ENCODE measurements at regions not wholly inside any gene's neighbourhood (a gene's known extent, or its start where the extent isn't known, plus 50 kb on each side); places are given as distances from the start of the nearest gene placed in this dataset.

DNA sequence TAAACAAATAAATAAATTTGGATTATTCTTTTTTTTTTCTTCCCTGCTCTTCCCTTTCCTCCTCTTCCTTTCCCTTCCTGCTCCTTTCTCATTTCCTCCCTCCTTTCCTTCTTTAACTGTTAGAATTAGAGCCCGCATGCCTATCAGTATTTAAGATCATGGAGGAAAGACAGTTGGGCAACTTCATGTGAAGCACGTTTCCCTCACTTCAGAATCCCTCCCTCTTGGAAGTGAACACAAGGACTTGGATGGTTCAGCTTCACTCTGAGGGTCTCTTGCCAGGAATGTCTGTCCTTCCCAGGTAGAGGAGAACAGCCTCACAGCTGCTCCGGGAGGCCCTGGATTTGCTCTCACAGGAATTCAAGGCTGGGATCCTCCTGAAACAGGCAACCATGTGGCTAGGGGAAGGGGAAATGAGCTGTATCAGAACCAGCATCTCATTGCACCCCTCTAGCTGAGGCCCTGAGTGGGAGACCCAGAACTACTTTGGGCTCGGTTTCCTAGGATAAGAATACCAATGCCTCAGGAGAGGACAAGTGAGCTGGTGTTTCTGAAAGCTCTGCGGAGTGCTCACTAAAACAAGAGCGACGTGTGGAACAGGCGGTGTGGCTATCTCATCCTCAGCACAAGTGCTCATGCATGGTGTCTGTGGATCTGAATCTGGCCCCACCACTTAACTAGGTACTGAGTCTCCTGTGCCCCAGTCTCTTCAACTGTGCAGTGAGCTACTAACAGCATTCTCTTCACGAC lies 230.5 kb downstream of the MYCN start:
- H3K4me1 Mint-ChIP-seq: no peaks in the 10 kb centered on the region
- ATAC-seq (ENCODE audit: low read depth) (no peak), DNase-seq (no peak)
- POLR2A ChIA-PET: no interaction called here
- no peak overlapping the region for H3K27ac Mint-ChIP-seq
- H3K9me3 Mint-ChIP-seq: no peaks in the 10 kb centered on the region
- H3K4me3 Mint-ChIP-seq: no peak overlapping the region
- H3K36me3 Mint-ChIP-seq: no peaks in the 10 kb centered on the region
- no peaks in the 10 kb centered on the region for H3K27me3 Mint-ChIP-seq

DNA sequence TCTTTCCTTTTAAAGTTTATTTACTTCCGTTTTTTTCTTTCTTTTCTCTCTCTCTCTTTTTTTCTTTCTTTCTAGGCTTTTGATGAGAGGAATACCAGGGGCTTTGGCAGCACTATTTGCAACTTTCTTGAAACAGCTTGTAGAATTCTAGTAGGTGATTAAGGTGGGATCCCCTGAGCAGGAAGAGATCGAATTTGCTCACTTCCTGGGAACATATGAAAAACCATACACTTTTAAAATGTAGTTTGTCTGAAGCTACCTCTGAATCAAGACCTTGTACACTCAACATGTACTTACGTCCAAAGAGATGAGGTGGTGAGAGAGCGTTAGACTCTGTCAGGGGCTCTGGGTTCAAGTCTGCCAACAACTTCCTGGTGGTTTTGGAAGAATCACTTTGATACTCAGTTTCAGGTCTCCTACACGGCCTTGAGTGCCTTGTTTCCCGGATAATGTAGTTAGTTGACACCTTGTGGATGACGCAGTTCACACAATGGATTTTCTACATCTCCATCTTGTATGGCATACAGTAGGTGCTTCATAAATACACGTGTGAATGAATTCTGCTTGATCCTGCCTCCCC lies 229.1 kb downstream of the MYCN start:
- Mint-ChIP-seq H3K4me3 (no peak overlapping the region), H3K27ac (no peak overlapping the region), H3K27me3 (no peaks in the 10 kb centered on the region), H3K4me1 (no peaks in the 10 kb centered on the region), H3K36me3 (no peaks in the 10 kb centered on the region), H3K9me3 (no peaks in the 10 kb centered on the region)
- ATAC-seq (ENCODE audit: low read depth) (no peak), DNase-seq (no peak)
- POLR2A ChIA-PET: no interaction called here

DNA sequence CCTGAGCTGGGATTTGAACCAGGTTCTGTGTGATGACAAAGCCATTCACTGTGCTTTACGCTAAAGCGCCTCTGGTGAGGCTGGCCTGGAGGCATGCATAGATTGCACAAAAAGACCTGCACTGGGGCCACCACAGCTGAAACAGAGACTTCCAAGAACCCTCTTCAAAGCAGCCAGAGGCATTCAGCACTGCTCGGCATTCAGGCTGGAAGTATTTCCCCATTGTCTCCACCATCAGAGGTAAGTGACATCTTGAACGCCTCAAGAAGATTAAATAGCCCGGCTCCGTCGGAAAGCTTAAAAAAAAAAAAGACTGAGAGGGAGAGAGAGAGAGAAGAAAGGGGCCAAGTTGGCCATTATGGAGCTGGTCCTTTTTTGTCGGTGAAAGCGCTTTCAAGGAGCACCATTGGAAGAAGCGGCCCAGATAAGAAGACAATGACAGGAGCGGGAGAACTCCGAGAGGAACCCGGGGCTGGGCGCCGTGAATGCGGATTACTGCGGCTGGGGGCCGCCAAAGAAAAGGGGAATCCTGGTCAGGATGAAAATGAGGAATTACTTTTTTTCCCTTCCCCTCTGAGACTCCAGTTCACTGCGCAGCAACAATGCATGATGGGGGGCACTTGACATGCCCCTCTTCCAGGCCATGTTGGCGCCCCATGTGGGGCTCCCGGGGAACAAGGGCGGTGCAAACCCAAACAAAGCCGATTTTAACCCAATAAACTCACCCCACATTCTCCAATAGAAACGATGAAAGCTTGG lies 228.3 kb downstream of the MYCN start:
- no peak overlapping the region for H3K27ac Mint-ChIP-seq
- POLR2A ChIA-PET: no interaction called here
- no peaks in the 10 kb centered on the region for H3K9me3 Mint-ChIP-seq
- ATAC-seq (ENCODE audit: low read depth): no peak
- no peak for DNase-seq
- H3K4me3 Mint-ChIP-seq: no peak overlapping the region
- no peaks in the 10 kb centered on the region for H3K4me1 Mint-ChIP-seq
- H3K27me3 Mint-ChIP-seq: no peaks in the 10 kb centered on the region
- H3K36me3 Mint-ChIP-seq: no peaks in the 10 kb centered on the region

DNA sequence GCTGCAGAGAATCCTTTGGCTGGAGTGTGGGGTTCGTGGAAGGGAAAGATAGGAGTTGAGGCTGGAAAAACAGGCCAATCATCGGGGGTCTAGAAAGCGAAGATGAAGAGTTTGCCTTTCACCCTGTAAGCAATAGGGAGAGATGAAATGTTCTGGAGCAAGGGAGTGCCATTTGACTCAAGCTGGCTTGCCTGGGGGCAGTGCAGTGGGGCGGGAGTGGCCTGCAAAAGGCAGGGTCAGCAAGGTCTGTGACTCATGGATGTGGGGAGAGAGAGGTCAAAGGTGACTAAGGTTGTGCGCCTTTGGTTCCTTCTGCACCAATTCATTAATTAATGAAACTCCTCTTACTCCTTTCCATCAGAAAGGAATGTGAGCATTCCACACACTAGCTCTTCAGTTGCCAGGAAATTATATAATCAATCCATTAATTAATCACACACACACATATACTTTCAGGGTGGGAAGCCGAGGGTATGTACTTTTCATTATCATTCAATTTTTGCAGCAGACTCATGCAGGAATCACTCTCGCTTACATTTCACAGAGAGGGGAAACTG lies 227.6 kb downstream of the MYCN start:
- Mint-ChIP-seq H3K4me1 (no peaks in the 10 kb centered on the region), H3K36me3 (no peaks in the 10 kb centered on the region), H3K27me3 (no peaks in the 10 kb centered on the region), H3K27ac (no peak overlapping the region), H3K4me3 (no peak overlapping the region), H3K9me3 (no peaks in the 10 kb centered on the region)
- no peak for DNase-seq
- POLR2A ChIA-PET: no interaction called here
- ATAC-seq (ENCODE audit: low read depth): no peak

DNA sequence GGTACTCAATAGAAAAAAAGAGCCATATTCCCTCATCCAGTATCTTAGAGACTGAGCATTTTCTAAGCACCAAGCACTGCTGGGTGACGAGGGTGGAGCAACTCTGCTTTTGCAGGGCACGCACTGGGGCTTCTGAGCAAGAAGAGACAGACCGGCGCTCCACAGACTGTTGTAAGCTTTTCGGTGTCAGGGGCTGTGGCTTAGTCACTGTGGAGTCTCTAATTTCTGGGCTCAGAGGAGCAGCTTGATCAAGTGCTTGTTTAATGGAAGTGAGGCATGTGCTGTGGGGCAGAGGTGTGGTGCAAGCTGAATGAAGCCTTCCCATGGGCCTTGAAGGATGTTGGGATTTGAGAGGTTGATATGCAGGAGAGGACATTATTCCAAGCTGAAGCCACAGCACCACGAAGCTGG lies 227.1 kb downstream of the MYCN start:
- no peaks in the 10 kb centered on the region for H3K36me3 Mint-ChIP-seq
- no peaks in the 10 kb centered on the region for H3K27me3 Mint-ChIP-seq
- H3K4me3 Mint-ChIP-seq: no peak overlapping the region
- no peak for ATAC-seq (ENCODE audit: low read depth)
- H3K27ac Mint-ChIP-seq: no peak overlapping the region
- DNase-seq: no peak
- H3K9me3 Mint-ChIP-seq: no peaks in the 10 kb centered on the region
- H3K4me1 Mint-ChIP-seq: no peaks in the 10 kb centered on the region
- POLR2A ChIA-PET: no interaction called here

DNA sequence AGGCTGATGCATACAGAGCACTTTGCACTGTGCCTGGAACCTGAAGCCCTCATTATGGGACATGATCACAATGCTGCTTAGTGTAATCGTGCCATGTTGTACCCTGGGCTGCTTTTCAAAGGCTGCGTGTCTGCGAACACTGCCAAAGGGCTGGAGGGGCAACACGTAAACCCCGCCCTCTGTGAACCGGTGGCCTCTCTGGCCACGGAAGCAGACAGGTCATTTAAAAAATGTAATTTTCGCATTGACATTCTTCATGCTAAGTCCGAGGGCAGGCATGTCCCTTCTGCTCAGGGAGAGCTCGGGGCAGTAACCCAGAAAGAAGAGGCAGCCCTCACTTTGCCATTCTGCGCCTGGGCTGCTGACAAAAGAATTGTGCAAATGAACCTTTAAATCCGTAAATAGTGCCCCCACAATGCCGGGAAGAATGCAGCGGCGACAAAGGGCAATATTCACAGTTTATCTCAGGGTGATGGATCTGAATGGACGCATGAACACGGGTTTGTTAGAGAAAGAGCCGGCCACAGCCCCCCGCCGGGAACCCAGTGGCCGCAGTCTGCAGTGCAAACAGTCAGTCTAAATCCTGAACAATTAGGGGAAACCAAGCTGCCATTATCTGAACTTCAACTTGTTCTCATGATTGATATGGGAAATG lies 226.1 kb downstream of the MYCN start:
- Mint-ChIP-seq H3K4me3 (no peak overlapping the region), H3K27ac (no peak overlapping the region), H3K9me3 (no peaks in the 10 kb centered on the region), H3K4me1 (no peaks in the 10 kb centered on the region), H3K27me3 (no peaks in the 10 kb centered on the region), H3K36me3 (no peaks in the 10 kb centered on the region)
- DNase-seq: no peak
- POLR2A ChIA-PET: no interaction called here
- ATAC-seq (ENCODE audit: low read depth): no peak

DNA sequence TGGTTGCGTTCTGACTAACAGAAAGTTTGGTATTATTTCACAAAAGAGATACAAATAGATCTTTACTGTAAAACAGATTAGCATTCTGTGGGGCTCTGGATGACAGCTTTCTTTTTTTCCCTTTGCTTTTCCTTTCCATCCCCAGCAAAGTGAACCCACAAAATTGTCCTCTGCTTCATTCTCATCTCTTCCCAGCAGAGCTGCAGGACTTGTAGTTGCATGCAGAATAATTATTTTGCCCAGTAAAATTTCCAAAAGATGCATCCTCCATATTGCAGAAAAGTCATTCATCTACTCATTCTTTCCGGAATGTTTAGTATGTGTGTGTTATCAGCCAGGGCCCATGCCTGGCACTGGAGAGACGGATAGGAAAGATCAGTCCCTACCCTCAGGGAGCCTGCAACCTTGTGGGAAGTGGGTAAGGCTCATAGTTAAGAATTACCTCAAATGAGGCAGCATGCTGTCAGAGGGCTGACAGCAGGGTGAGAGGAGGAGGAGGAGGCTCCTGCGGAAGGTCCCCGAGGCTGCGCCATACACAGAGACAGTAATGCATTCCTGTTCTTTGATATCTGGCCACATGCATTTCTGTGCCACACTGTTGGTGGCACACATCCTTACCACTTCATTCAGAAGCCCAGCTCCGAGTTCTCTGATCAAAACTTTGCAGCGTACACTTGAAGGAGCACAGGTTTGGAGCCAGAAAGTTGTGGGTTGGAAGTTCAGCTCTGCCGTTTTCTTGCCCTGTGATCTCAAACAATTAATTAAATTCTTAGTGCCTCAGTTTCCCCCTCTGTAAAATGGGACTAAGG lies 225.4 kb downstream of the MYCN start:
- no peak overlapping the region for H3K4me3 Mint-ChIP-seq
- H3K4me1 Mint-ChIP-seq: no peaks in the 10 kb centered on the region
- H3K9me3 Mint-ChIP-seq: no peaks in the 10 kb centered on the region
- ATAC-seq (ENCODE audit: low read depth) (no peak), DNase-seq (no peak)
- H3K36me3 Mint-ChIP-seq: no peaks in the 10 kb centered on the region
- H3K27me3 Mint-ChIP-seq: no peaks in the 10 kb centered on the region
- POLR2A ChIA-PET: no interaction called here
- H3K27ac Mint-ChIP-seq: no peak overlapping the region

DNA sequence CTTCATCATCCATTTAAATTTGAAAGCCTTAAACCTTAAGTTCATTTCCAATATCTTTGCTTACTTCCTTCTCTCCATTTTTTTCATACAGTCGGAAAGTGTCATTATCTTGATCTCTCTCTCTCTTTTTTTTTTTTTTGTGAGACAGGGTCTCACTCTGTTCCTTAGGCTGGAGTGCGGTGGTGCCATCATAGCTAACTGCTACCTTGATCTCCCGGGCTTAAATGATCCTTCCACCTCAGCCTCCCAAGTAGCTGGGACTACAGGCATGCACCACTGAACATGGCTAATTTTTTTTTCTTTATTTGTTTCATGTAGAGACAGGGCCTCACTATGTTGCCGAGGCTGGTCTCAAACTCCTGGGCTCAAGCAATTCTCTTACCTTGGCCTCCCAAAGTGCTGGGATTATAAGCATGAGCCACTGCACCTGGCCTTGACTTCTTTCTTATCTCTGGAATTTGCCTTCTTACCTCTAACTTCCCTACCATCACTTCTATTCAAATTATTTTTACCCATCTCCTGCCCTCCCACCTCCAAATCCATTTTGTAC lies 222.2 kb downstream of the MYCN start:
- no peaks in the 10 kb centered on the region for H3K36me3 Mint-ChIP-seq
- H3K27me3 Mint-ChIP-seq: no peaks in the 10 kb centered on the region
- no peaks in the 10 kb centered on the region for H3K4me1 Mint-ChIP-seq
- POLR2A ChIA-PET: no interaction called here
- no peak overlapping the region for H3K27ac Mint-ChIP-seq
- H3K9me3 Mint-ChIP-seq: no peaks in the 10 kb centered on the region
- DNase-seq: no peak
- H3K4me3 Mint-ChIP-seq: no peak overlapping the region
- no peak for ATAC-seq (ENCODE audit: low read depth)

DNA sequence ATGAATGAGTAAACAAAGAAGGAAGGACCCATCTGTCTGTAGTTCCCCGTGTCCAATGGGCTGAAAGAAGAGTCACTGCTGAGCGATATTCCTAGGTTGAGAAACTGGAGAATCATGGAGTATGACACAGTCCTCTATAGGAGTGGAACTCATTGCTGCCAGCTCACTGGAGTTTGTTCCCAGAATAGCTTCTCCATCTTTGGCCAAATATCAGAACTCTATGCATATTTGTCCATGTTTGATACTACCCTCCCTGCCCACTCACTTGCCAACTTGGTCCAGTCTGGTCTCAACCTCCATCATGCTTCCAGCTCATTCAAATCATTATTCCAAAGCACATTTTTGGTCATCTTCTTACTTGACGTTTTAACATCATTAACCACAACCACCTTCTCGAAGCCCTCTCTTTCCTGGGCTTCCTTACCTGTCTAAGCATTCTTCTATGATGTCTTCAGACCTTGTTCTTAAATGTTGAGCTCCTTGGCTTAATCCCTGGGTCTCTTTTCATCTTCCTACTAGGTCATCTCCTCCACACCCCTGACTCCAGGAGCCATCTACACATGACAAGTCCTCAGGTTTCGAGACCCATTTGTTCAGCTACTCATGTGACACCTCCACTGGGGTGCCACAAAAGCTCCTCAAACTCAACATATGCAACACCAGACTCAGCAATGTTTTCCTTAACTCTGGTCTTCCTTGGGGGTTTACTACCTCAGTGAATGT lies 221.6 kb downstream of the MYCN start:
- Mint-ChIP-seq H3K27me3 (no peaks in the 10 kb centered on the region), H3K27ac (no peak overlapping the region), H3K4me3 (no peak overlapping the region), H3K36me3 (no peaks in the 10 kb centered on the region), H3K4me1 (no peaks in the 10 kb centered on the region), H3K9me3 (no peaks in the 10 kb centered on the region)
- no peak for DNase-seq
- ATAC-seq (ENCODE audit: low read depth): no peak
- POLR2A ChIA-PET: no interaction called here

DNA sequence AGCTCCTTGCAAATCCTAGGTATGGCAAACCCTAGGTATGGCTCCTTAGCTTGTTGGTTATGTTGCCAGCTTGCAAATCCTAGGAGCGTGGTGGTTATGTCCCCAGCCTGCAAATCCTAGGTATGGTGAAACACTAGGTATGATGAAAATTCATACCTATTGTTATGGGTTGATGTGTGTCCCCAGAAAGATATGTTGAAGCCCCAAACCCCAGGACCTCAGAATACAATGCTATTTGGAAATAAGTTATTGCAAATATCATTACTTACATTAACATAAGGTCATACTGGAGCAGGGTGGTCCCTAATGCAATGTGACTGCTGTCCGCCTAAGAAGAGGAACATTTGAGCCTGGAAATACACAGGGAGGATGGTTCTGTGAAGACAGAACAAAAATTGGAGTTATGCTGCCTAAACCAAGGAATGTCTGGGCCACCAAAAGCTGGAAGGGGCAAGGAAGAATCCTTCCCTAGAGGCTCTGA lies 220.8 kb downstream of the MYCN start:
- Mint-ChIP-seq H3K27ac (no peak overlapping the region), H3K4me3 (no peak overlapping the region), H3K9me3 (no peaks in the 10 kb centered on the region), H3K36me3 (no peaks in the 10 kb centered on the region), H3K4me1 (no peaks in the 10 kb centered on the region), H3K27me3 (no peaks in the 10 kb centered on the region)
- ATAC-seq (ENCODE audit: low read depth) (no peak), DNase-seq (no peak)
- POLR2A ChIA-PET: no interaction called here

DNA sequence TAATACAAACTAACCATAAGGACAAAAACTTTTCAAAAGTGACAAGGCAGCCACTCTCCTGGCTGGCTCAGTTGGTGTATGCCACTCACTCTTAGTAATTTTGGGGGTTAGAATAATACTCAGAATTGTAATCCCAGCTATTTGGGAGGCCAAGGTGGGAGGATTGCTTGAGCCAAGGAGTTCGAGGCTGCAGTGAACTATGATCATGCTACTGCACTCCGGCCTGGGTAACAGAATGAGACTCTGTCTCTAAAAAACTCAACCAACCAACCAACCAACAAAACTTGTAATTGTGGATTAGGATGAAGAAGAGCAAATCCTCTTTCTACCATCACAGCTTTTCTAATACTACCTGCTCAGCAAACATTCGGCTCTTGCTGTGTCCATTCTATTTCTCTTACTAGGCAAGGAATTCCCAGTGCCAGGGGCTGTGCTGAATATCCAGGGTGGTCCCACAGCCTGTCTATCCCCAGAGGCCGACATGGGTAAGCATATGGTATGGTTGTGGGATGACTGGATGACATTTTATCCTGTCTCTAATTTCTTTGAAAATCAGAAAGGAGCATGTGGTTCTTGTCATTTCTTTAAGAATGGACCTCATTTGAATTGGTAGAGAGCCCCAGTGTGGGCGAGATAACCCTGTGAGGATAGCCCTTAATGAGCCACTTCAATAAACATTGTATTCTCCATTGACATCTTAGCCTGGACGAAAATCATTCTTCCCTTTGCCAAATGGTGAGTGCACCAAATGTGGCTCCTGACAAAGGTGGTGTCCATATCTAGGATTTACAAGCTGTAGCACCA lies 220.1 kb downstream of the MYCN start:
- no peaks in the 10 kb centered on the region for H3K27me3 Mint-ChIP-seq
- no peaks in the 10 kb centered on the region for H3K36me3 Mint-ChIP-seq
- no peak for DNase-seq
- no peak overlapping the region for H3K27ac Mint-ChIP-seq
- POLR2A ChIA-PET: no interaction called here
- no peak overlapping the region for H3K4me3 Mint-ChIP-seq
- H3K9me3 Mint-ChIP-seq: no peaks in the 10 kb centered on the region
- ATAC-seq (ENCODE audit: low read depth): no peak
- no peaks in the 10 kb centered on the region for H3K4me1 Mint-ChIP-seq

DNA sequence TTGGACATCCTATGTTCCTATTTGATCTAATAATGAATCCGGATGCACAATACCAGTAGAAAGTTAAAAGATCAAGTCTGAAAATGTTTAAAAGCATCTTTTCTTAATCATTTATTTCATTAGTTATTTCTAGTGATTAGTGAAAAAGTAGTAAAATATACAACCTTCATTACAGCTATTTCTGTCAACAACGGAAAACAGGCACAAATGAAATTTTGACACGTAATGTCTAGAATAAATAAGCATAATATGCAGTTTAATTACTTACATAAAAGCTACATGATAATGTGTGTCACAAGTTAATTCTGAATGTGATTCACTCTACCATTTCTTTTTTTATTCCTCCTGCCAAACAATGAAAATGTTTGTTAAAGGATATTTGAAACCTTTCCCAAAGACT lies 216.1 kb downstream of the MYCN start:
- Mint-ChIP-seq H3K9me3 (no peaks in the 10 kb centered on the region), H3K4me1 (no peaks in the 10 kb centered on the region)
- no peak for ATAC-seq (ENCODE audit: low read depth)

More for the DNA sequence above, 216.1 kb downstream of the MYCN start:
- POLR2A ChIA-PET: no interaction called here
- H3K27ac Mint-ChIP-seq: no peak overlapping the region
- no peak for DNase-seq
- H3K27me3 Mint-ChIP-seq: no peaks in the 10 kb centered on the region
- H3K4me3 Mint-ChIP-seq: no peak overlapping the region
- H3K36me3 Mint-ChIP-seq: no peaks in the 10 kb centered on the region

Measured in activated naive CD8-positive, alpha-beta T cell treated with anti-CD3 and anti-CD28 coated beads, Interleukin-2, amount 10 ng/mL, durations not matched to agents 7 days and 5 days (primary cell).